ENCODE measurements at regions not wholly inside any gene's neighbourhood (a gene's known extent, or its start where the extent isn't known, plus 50 kb on each side); places are given as distances from the start of the nearest gene placed in this dataset.

GRCh38 chr4:151968643-151969042 is 207.8 kb upstream of the GATB start:
- intact Hi-C loops (cut with micrococcal nuclease): no loop called here
- H3K27ac Mint-ChIP-seq: no peak overlapping the region
- H3K4me1 Mint-ChIP-seq (ENCODE audit: low read depth): no peaks in the 10 kb centered on the region
- H3K9me3 Mint-ChIP-seq: peaks cover 3% of the 10 kb centered on the region
- no peak for DNase-seq (ENCODE audit: low spot score)
- peaks cover 4% of the 10 kb centered on the region for H3K27me3 Mint-ChIP-seq (ENCODE audit: insufficient read depth)
- peaks cover 1% of the 10 kb centered on the region for H3K36me3 Mint-ChIP-seq (ENCODE audit: low read depth)
- H3K4me3 Mint-ChIP-seq: no peak overlapping the region

GRCh38 chr4:151967074-151967473 is 206.3 kb upstream of the GATB start:
- Mint-ChIP-seq H3K27ac (no peak overlapping the region), H3K4me1 (ENCODE audit: low read depth) (no peaks in the 10 kb centered on the region), H3K4me3 (no peak overlapping the region), H3K36me3 (ENCODE audit: low read depth) (peaks cover 1% of the 10 kb centered on the region), H3K9me3 (peaks cover 12% of the 10 kb centered on the region), H3K27me3 (ENCODE audit: insufficient read depth) (peaks cover 4% of the 10 kb centered on the region)
- DNase-seq (ENCODE audit: low spot score): no peak
- intact Hi-C loops (cut with micrococcal nuclease): no loop called here

GRCh38 chr4:151962138-151962823 is 201.5 kb upstream of the GATB start:
- no peak for DNase-seq (ENCODE audit: low spot score)
- Mint-ChIP-seq H3K27ac (no peak overlapping the region), H3K4me3 (no peak overlapping the region), H3K36me3 (ENCODE audit: low read depth) (peaks cover 1% of the 10 kb centered on the region), H3K4me1 (ENCODE audit: low read depth) (no peaks in the 10 kb centered on the region), H3K27me3 (ENCODE audit: insufficient read depth) (peaks cover 4% of the 10 kb centered on the region), H3K9me3 (peaks cover 17% of the 10 kb centered on the region)
- intact Hi-C loops (cut with micrococcal nuclease): no loop called here

GRCh38 chr4:151961456-151961855 is 200.6 kb upstream of the GATB start:
- peaks cover 1% of the 10 kb centered on the region for H3K36me3 Mint-ChIP-seq (ENCODE audit: low read depth)

GRCh38 chr4:151960449-151961230 is 199.8 kb upstream of the GATB start:
- no peak for DNase-seq (ENCODE audit: low spot score)
- peaks cover 17% of the 10 kb centered on the region for H3K9me3 Mint-ChIP-seq
- no peaks in the 10 kb centered on the region for H3K4me1 Mint-ChIP-seq (ENCODE audit: low read depth)

More at GRCh38 chr4:151961456-151961855, 200.6 kb upstream of the GATB start:
- H3K4me1 Mint-ChIP-seq (ENCODE audit: low read depth): no peaks in the 10 kb centered on the region
- no peak overlapping the region for H3K27ac Mint-ChIP-seq
- intact Hi-C loops (cut with micrococcal nuclease): no loop called here
- peaks cover 17% of the 10 kb centered on the region for H3K9me3 Mint-ChIP-seq
- no peak overlapping the region for H3K4me3 Mint-ChIP-seq
- peaks cover 4% of the 10 kb centered on the region for H3K27me3 Mint-ChIP-seq (ENCODE audit: insufficient read depth)
- DNase-seq (ENCODE audit: low spot score): no peak

GRCh38 chr4:151957153-151957552 is 196.3 kb upstream of the GATB start:
- H3K4me1 Mint-ChIP-seq (ENCODE audit: low read depth): no peaks in the 10 kb centered on the region
- no peaks in the 10 kb centered on the region for H3K36me3 Mint-ChIP-seq (ENCODE audit: low read depth)
- H3K4me3 Mint-ChIP-seq: no peak overlapping the region
- intact Hi-C loops (cut with micrococcal nuclease): no loop called here
- peaks cover 3% of the 10 kb centered on the region for H3K27me3 Mint-ChIP-seq (ENCODE audit: insufficient read depth)
- DNase-seq (ENCODE audit: low spot score): no peak
- H3K27ac Mint-ChIP-seq: no peak overlapping the region
- H3K9me3 Mint-ChIP-seq: peaks cover 5% of the 10 kb centered on the region

More at GRCh38 chr4:151960449-151961230, 199.8 kb upstream of the GATB start:
- H3K36me3 Mint-ChIP-seq (ENCODE audit: low read depth): no peaks in the 10 kb centered on the region
- H3K27me3 Mint-ChIP-seq (ENCODE audit: insufficient read depth): peaks cover 4% of the 10 kb centered on the region
- intact Hi-C loops (cut with micrococcal nuclease): no loop called here
- H3K27ac Mint-ChIP-seq: no peak overlapping the region
- H3K4me3 Mint-ChIP-seq: no peak overlapping the region

GRCh38 chr4:151955721-151956380 is 195.0 kb upstream of the GATB start:
- Mint-ChIP-seq H3K27me3 (ENCODE audit: insufficient read depth) (peaks cover 5% of the 10 kb centered on the region), H3K27ac (no peak overlapping the region), H3K36me3 (ENCODE audit: low read depth) (no peaks in the 10 kb centered on the region), H3K4me3 (no peak overlapping the region), H3K9me3 (peaks cover 5% of the 10 kb centered on the region), H3K4me1 (ENCODE audit: low read depth) (no peaks in the 10 kb centered on the region)
- no peak for DNase-seq (ENCODE audit: low spot score)
- intact Hi-C loops (cut with micrococcal nuclease): no loop called here

GRCh38 chr4:151953795-151954372 is 193.1 kb upstream of the GATB start:
- H3K36me3 Mint-ChIP-seq (ENCODE audit: low read depth): no peaks in the 10 kb centered on the region
- intact Hi-C loops (cut with micrococcal nuclease): no loop called here

GRCh38 chr4:151953312-151953711 is 192.5 kb upstream of the GATB start:
- Mint-ChIP-seq H3K4me1 (ENCODE audit: low read depth) (no peaks in the 10 kb centered on the region), H3K4me3 (no peak overlapping the region), H3K36me3 (ENCODE audit: low read depth) (no peaks in the 10 kb centered on the region), H3K9me3 (peaks cover 10% of the 10 kb centered on the region), H3K27me3 (ENCODE audit: insufficient read depth) (peaks cover 5% of the 10 kb centered on the region), H3K27ac (no peak overlapping the region)
- intact Hi-C loops (cut with micrococcal nuclease): no loop called here
- DNase-seq (ENCODE audit: low spot score): no peak

More at GRCh38 chr4:151953795-151954372, 193.1 kb upstream of the GATB start:
- H3K4me3 Mint-ChIP-seq: no peak overlapping the region
- no peak overlapping the region for H3K27ac Mint-ChIP-seq
- no peak for DNase-seq (ENCODE audit: low spot score)
- H3K27me3 Mint-ChIP-seq (ENCODE audit: insufficient read depth): peaks cover 5% of the 10 kb centered on the region
- H3K4me1 Mint-ChIP-seq (ENCODE audit: low read depth): no peaks in the 10 kb centered on the region
- peaks cover 10% of the 10 kb centered on the region for H3K9me3 Mint-ChIP-seq

- H3K27ac Mint-ChIP-seq: no peak overlapping the region
- peaks cover 5% of the 10 kb centered on the region for H3K27me3 Mint-ChIP-seq (ENCODE audit: insufficient read depth)
- H3K4me3 Mint-ChIP-seq: no peak overlapping the region
- no peaks in the 10 kb centered on the region for H3K36me3 Mint-ChIP-seq (ENCODE audit: low read depth)
- H3K9me3 Mint-ChIP-seq: peaks cover 11% of the 10 kb centered on the region
- intact Hi-C loops (cut with micrococcal nuclease): no loop called here
- no peak for DNase-seq (ENCODE audit: low spot score)
- H3K4me1 Mint-ChIP-seq (ENCODE audit: low read depth): no peaks in the 10 kb centered on the region
These were observed 192.0 kb upstream of the GATB start for GRCh38 chr4:151952711-151953254.

- Mint-ChIP-seq H3K4me1 (ENCODE audit: low read depth) (no peaks in the 10 kb centered on the region), H3K27me3 (ENCODE audit: insufficient read depth) (peaks cover 5% of the 10 kb centered on the region), H3K36me3 (ENCODE audit: low read depth) (no peaks in the 10 kb centered on the region), H3K4me3 (no peak overlapping the region), H3K27ac (no peak overlapping the region), H3K9me3 (peaks cover 17% of the 10 kb centered on the region)
- DNase-seq (ENCODE audit: low spot score): no peak
- intact Hi-C loops (cut with micrococcal nuclease): no loop called here
These were observed 191.3 kb upstream of the GATB start for GRCh38 chr4:151952137-151952536.

- DNase-seq (ENCODE audit: low spot score): no peak
- no peak overlapping the region for H3K4me3 Mint-ChIP-seq
- intact Hi-C loops (cut with micrococcal nuclease): no loop called here
- H3K36me3 Mint-ChIP-seq (ENCODE audit: low read depth): no peaks in the 10 kb centered on the region
- no peak overlapping the region for H3K27ac Mint-ChIP-seq
- no peaks in the 10 kb centered on the region for H3K4me1 Mint-ChIP-seq (ENCODE audit: low read depth)
- H3K27me3 Mint-ChIP-seq (ENCODE audit: insufficient read depth): peaks cover 5% of the 10 kb centered on the region
- H3K9me3 Mint-ChIP-seq: peaks cover 21% of the 10 kb centered on the region
These were observed 190.9 kb upstream of the GATB start for GRCh38 chr4:151951671-151952050.

Measured in activated T-helper 1 cell treated with anti-CD3 and anti-CD28 coated beads, Interleukin-12 subunit alpha, Interleukin-12 subunit beta, Interleukin-2, Interleukin-4 antibody, amounts not matched to agents 30 ng/mL and 10 ng/mL and 1 ng/mL, durations not matched to agents 14 hours and 24 hours and 36 hours (primary cell).